ENCODE measurements at regions not wholly inside any gene's neighbourhood (a gene's known extent, or its start where the extent isn't known, plus 50 kb on each side); places are given as distances from the start of the nearest gene placed in this dataset.
"Not testable (repeated sequence)": the region's sequence is repeated elsewhere in the genome, so short reads cannot be mapped to it uniquely, and the experiment has no call there.

DNA sequence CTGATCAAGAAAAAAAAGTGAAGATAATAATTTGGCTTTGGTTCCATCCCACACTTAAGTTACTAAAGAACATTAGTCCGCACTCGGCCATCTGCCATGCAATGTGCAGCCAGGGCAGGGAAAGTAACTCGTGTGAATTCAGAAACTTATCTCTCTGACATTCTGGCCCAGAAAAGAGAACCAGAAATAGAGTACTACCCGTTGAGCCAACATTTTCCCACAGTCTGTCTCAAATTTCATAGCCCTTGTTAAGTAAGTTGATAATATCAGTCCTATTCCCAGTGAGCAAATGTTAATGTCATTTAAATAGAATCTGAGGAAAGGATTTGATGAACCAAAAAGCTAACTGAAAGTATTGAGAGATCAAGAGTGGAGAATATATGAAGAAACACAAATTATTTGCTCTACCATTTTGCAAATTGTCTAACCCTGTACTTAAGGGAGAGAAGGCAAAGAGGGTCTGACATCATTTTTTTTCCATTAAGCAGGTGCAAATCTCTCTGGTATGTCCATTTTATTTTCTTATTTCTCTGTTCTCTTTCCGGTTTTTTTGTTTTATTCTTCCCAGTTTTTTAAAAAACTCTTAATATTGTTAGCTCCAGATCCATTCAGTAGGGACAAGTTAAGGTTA lies 156.3 kb downstream of the NDFIP2 start:
- no peak for DNase-seq

DNA sequence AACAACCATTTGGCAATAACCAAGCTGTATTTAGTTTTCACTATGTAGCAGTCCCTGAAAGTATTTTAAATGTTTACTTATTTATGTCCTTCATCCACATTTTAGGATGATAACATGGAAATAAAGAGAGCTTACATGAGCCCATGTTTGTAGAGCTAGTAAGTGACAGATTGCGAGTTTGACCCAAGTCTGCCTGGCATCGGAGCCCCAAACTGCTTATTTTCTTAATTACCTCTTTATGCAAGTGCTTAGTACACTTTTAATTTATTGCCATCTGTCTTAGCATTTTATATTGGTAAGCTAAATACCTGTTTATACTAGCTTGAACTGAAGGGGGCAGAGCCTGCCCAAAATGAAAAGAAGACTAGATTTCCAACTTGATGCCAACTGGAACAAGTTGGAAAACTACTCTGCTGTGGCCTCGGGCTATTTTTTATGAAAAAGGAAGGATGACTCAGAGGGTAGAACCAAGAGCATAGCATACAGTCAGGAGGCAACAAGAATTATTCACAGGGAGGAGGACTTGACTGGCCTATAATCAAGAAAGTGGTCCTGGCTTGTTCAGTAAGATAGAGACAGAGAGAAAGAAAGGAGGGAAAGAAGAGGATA lies 150.2 kb downstream of the NDFIP2 start:
- no peak for DNase-seq

DNA sequence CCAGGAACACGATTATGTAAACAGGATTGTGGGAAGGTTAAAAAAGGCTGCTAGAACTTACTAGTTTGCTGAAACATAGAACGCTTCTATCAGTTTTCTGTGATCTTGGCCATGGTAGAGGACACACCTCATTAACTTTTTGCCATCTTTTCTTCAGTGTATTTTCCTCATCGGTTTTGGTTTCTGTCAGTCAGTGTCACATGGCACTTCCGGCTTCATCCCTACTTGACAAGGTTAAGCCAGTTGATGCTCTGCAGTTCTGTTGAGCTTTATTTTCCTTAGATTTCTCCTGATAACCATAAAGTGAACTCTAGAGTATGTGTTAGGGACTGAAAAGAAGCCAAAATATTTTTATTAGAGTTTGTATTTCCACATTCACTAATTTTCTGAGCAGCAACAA lies 147.5 kb downstream of the NDFIP2 start:
- DNase-seq, result no peak

DNA sequence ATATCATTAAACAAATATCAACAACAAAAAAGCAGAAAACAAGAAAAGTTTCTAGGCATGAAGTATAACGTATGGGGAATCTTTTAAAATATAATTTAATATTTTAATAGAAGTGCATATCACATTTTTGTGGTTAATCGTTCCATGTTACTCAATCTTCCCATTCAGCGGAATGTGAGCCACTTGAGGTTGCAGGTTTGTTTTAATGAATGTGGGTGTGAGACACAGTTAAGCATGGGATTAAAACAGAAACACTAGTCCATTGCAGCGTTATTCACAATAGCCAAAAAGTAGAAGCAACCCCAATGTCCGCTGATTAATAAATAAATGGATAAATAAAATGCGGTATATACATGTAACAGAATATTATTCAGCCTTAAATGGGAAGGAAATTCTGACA lies 146.0 kb downstream of the NDFIP2 start:
- no peak for DNase-seq

DNA sequence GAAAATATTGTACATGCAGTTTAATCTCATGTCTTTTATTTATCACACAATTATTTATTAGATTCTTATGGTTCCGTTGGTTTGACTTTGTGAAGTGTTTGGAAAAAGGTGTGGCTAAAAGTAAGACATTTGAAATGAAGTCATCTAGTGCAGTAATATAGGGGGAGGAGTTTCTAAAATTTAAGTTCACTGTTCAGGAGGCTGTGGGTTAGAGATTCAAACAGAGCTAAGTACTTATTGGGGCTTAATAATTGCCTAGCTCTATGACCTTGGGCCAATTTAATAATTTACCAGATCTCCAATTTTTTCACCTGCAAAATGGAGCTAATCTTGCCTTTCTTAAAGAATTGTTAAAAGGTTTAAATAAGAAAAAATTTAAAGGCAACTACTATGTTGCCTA lies 144.6 kb downstream of the NDFIP2 start:
- no peak for DNase-seq

DNA sequence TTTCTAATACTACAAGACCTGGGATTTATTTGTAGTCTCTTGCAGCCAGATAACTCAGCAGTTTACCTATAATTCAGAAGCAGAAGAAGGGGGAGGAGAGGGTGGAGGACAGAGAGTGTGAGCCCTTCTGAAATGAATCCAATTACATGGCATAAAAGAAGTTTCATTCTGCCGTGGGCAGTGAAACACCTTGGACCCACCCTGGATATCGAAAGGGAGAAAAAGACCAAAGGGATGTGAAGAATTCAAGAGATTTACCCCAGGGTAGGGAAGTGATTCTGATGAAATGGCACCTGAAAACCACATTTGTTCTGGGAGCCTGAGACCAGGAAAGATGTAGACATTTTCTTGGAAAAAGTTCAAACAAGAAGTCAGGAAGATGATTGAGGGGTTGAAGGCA lies 140.9 kb downstream of the NDFIP2 start:
- DNase-seq, result no peak

DNA sequence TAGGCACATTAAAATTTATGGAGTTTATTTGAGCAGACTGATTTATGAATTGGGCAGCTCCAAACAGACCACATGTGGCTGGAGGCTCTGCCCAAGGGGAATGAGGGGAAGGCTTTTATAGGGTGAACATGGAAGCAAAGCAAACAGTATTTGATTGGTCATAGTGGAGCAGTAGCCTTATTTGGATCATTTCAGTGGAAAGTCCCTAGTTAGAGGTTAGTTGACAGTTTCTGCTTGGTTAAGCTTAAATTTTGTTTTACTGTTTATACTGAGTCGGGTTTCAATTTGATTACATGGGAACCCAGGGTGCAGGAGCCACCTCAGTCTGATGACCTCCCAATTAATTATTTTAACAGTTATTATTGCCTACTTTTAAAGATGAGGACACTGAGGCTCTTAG lies 140.5 kb downstream of the NDFIP2 start:
- DNase-seq, result no peak

DNA sequence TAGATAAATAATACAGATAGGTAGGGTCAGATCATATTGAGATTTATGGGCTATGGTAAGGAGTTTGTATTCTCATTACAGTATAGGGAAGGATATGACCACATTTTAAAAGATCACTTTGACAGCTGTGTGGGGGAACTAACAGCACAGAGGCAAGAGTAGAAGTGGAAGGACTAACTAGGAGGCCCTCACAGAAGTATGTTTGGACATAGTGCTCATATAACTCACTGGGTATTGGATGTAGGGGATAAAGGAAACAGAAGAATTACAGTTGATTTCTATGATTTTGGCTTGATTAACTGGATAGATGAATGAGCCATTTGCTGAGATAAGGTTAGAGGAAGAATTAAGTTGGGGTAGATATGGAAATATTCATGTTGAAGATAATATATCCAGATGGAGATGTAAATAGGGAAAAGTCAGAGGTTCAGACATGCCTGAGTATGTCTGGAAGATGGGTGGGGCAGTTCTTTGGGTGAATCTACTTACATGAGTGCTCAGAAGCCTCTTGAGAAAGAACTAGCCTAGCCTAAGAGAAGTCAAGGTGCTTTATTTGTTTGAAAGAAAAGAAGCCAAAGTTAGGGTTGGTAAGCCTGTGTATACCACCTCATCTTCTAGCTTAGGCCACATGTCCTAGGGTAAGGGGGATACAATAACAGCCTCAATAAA lies 133.4 kb downstream of the NDFIP2 start:
- no peak for DNase-seq

DNA sequence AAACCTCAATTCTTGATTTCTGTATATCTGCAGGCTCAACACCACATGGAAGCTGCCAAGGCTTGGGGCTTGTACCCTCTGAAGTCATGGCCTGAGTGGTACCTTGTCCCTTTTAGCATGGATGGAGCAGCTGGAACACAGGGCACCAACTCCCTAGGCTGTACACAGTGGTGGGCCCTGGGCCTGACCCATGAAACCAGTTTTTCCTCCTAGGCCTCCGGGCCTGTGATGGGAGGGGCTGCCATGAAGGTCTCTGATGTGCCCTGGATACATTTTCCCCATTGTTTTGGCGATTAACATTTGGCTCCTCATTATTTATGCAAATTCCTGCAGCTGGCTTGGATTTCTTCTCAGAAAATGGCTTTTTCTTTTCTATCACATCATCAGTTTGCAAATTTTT lies 131.6 kb downstream of the NDFIP2 start:
- no peak for DNase-seq

DNA sequence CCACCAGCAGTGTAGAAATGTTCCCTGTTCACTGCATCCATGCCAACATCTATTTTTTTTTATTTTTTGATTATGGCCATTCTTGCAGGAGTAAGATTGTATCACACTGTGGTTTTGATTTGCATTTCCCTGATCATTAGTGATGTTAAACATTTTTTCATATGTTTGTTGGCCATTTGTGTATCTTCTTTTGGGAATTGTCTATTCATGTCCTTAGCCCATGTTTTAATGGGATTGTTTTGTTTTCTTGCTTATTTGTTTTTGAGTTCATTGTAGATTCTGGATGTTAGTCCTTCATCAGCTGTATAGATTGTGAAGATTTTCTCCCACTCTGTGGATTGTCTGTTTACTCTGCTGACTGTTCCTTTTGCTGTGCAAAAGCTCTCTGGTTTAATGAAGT lies 126.9 kb downstream of the NDFIP2 start:
- not testable (repeated sequence) for DNase-seq
